ENCODE measurements at regions not wholly inside any gene's neighbourhood (a gene's known extent, or its start where the extent isn't known, plus 50 kb on each side); places are given as distances from the start of the nearest gene placed in this dataset.

- intact Hi-C loops (cut with DNase I; ENCODE audit: low total_unique reads) = no loop called here
- H3K9me3 ChIP-seq = no peaks in the 10 kb centered on the region
- H3K27ac ChIP-seq = no peak overlapping the region
- H3K4me3 ChIP-seq = no peak overlapping the region
- H3K36me3 ChIP-seq (ENCODE audit: low read depth, missing control alignments) = no peaks in the 10 kb centered on the region
- TF ChIP-seq POLR2A (IDR thresholded peaks at IDR 0.05) (no peak), CTCF (IDR thresholded peaks at IDR 0.05) (no peak)
- no peak for DNase-seq
- no peaks in the 10 kb centered on the region for H3K27me3 ChIP-seq
- 78 to 81% methylated on average over 1 of the region's 1 CpG for WGBS, 2 donors
- H3K4me1 ChIP-seq = no peaks in the 10 kb centered on the region
These were observed 246.7 kb downstream of the IRF8 start for GRCh38 chr16:86145669-86146068.

- no peak for TF ChIP-seq POLR2A (IDR thresholded peaks at IDR 0.05)
- no peak for TF ChIP-seq CTCF (IDR thresholded peaks at IDR 0.05)
- WGBS, 2 donors = 23 to 28% methylated on average over 18 of the region's 18 CpGs
- intact Hi-C loops (cut with DNase I; ENCODE audit: low total_unique reads) = no loop called here
- Histone ChIP-seq H3K4me1 (no peaks in the 10 kb centered on the region), H3K4me3 (no peak overlapping the region), H3K27me3 (no peaks in the 10 kb centered on the region), H3K36me3 (ENCODE audit: low read depth, missing control alignments) (no peaks in the 10 kb centered on the region), H3K9me3 (no peaks in the 10 kb centered on the region), H3K27ac (no peak overlapping the region)
- no peak for DNase-seq
These were observed 251.8 kb downstream of the IRF8 start for GRCh38 chr16:86150641-86151238.

- no peak overlapping the region for H3K27ac ChIP-seq
- WGBS, 2 donors = 66 to 75% methylated on average over 12 to 22 of the region's 22 CpGs
- no peaks in the 10 kb centered on the region for H3K4me1 ChIP-seq
- H3K9me3 ChIP-seq = no peaks in the 10 kb centered on the region
- H3K36me3 ChIP-seq (ENCODE audit: low read depth, missing control alignments) = no peaks in the 10 kb centered on the region
- DNase-seq = no peak
- intact Hi-C loops (cut with DNase I; ENCODE audit: low total_unique reads) = no loop called here
- H3K27me3 ChIP-seq = no peaks in the 10 kb centered on the region
- TF ChIP-seq CTCF (IDR thresholded peaks at IDR 0.05) (no peak), POLR2A (IDR thresholded peaks at IDR 0.05) (no peak)
- no peak overlapping the region for H3K4me3 ChIP-seq
These were observed 252.4 kb downstream of the IRF8 start for GRCh38 chr16:86151239-86151851.

- Histone ChIP-seq H3K27ac (no peak overlapping the region), H3K27me3 (no peaks in the 10 kb centered on the region), H3K4me3 (no peak overlapping the region), H3K4me1 (no peaks in the 10 kb centered on the region), H3K9me3 (no peaks in the 10 kb centered on the region), H3K36me3 (ENCODE audit: low read depth, missing control alignments) (no peaks in the 10 kb centered on the region)
- intact Hi-C loops (cut with DNase I; ENCODE audit: low total_unique reads) = no loop called here
- TF ChIP-seq CTCF (IDR thresholded peaks at IDR 0.05) = no peak
- no peak for TF ChIP-seq POLR2A (IDR thresholded peaks at IDR 0.05)
- no peak for DNase-seq
- WGBS, 2 donors = 66 to 68% methylated on average over 3 of the region's 3 CpGs
These were observed 257.2 kb downstream of the IRF8 start for GRCh38 chr16:86156155-86156554.

All from testis (tissue), 2 donors.